H1 (cell line): ENCODE measurements at regions not wholly inside any gene's neighbourhood (a gene's known extent, or its start where the extent isn't known, plus 50 kb on each side); places are given as distances from the start of the nearest gene placed in this dataset.

Source experiments
- CTCF ChIA-PET: fragments of 300-600 bp; sonication (Branson Sonifier 250); formaldehyde crosslinking; loops from one replicate; lab custom pipeline; 2021; ENCODE audit not compliant: partially characterized antibody; lab: Charles Lee
- POLR2A ChIA-PET: fragments of 300-600 bp; sonication (Branson Sonifier 250); formaldehyde crosslinking; loops from one replicate; lab custom pipeline; 2021; ENCODE audit warnings: inconsistent platforms; ENCODE audit not compliant: partially characterized antibody; lab: Charles Lee
- DNase-seq, 2 experiments: peaks; one replicate each; pipeline versions ENCODE4 v3.0.0 to v3.0.0-alpha.2; 2010 to 2022; ENCODE audit warnings: low spot score in 2 of 2, low read depth in 1 of 2, mixed read lengths in 1 of 2
- FAIRE-seq: peaks from 2 replicates; lab custom pipeline; 2011; peaks lifted over from hg19 to GRCh38; lab: Jason Lieb, UNC
- H2AFZ ChIP-seq: 2 replicates; pipeline ENCODE4 v1.8.1; 2012; ENCODE audit warnings: low read length, inconsistent platforms
- H2AK5ac ChIP-seq: 2 replicates; pipeline ENCODE4 v1.6.1; 2013; ENCODE audit warnings: low read depth, low read length
- H2BK120ac ChIP-seq: replicated peaks from 2 replicates; pipeline ENCODE3; 2013; ENCODE audit warnings: low read depth, low read length, inconsistent platforms
- H2BK12ac ChIP-seq: 2 replicates; pipeline ENCODE4 v1.6.1; 2013; ENCODE audit warnings: low read depth, low read length
- H2BK15ac ChIP-seq: 2 replicates; pipeline ENCODE4 v1.6.1; 2013; ENCODE audit warnings: low read length
- H2BK20ac ChIP-seq: 2 replicates; pipeline ENCODE4 v1.6.1; 2013; ENCODE audit warnings: low read length
- H2BK5ac ChIP-seq: 2 replicates; pipeline ENCODE4 v1.6.1; 2013; ENCODE audit warnings: low read depth, low read length
- H3K14ac ChIP-seq: 2 replicates; pipeline ENCODE4 v1.6.1; 2013; ENCODE audit warnings: inconsistent platforms; ENCODE audit not compliant: insufficient read length
- H3K18ac ChIP-seq: 2 replicates; pipeline ENCODE4 v1.6.1; 2013; ENCODE audit warnings: low read length; ENCODE audit errors: extremely low read depth
- H3K23ac ChIP-seq: 2 replicates; pipeline ENCODE4 v1.6.1; 2013; ENCODE audit warnings: inconsistent platforms; ENCODE audit not compliant: insufficient read length
- H3K23me2 ChIP-seq: 2 replicates; pipeline ENCODE4 v1.6.1; 2013; ENCODE audit warnings: low read depth, low read length
- H3K27ac ChIP-seq: 2 replicates; pipeline ENCODE4 v1.6.1; 2011; ENCODE audit warnings: low read depth, low read length, inconsistent platforms
- H3K27me3 ChIP-seq, 4 experiments: replicated peaks in 1 of 4; 1 replicate in 1 of 4; 2 replicates in 3 of 4; pipeline versions ENCODE4 v1.6.1 to v1.8.1; 2011 to 2013; ENCODE audit warnings: low read length in 3 of 4, mild to moderate bottlenecking in 3 of 4, inconsistent platforms in 2 of 4, mixed read lengths in 2 of 4, moderate library complexity in 1 of 4; ENCODE audit not compliant: control insufficient read depth in 3 of 4, insufficient read depth in 3 of 4; ENCODE audit errors: extremely low read depth in 1 of 4
- H3K36me3 ChIP-seq, 4 experiments: 2 replicates each; pipeline versions ENCODE4 v1.6.1 to v1.8.1; 2011 to 2013; ENCODE audit warnings: mild to moderate bottlenecking in 4 of 4, low read length in 3 of 4, moderate library complexity in 2 of 4, control low read depth in 1 of 4, inconsistent platforms in 1 of 4; ENCODE audit not compliant: insufficient read depth in 4 of 4, control insufficient read depth in 2 of 4
- H3K4ac ChIP-seq: replicated peaks from 2 replicates; pipeline ENCODE3; 2013; ENCODE audit warnings: low read length, low read depth, mixed read lengths, inconsistent platforms; ENCODE audit not compliant: insufficient read length
- H3K4me1 ChIP-seq, 4 experiments: replicated peaks in 1 of 4; 1 replicate in 1 of 4; 2 replicates in 3 of 4; pipeline versions ENCODE4 v1.6.1 to v1.8.1; 2011 to 2013; ENCODE audit warnings: low read length in 3 of 4, inconsistent platforms in 2 of 4, mixed read lengths in 1 of 4; ENCODE audit not compliant: insufficient read depth in 4 of 4, control insufficient read depth in 3 of 4
- H3K4me2 ChIP-seq, 2 experiments: 2 replicates each; pipeline versions ENCODE4 v1.6.1 to v1.8.1; 2011 to 2013; ENCODE audit warnings: low read depth in 2 of 2, low read length in 2 of 2, control low read depth in 1 of 2, inconsistent platforms in 1 of 2, mild to moderate bottlenecking in 1 of 2; ENCODE audit not compliant: insufficient read depth in 1 of 2
- H3K4me3 ChIP-seq, 4 experiments: fragments of 200-600, 300-600 bp in 1 of 4; sonication (generic), shearing (Covaris generic), sonication (Bioruptor Twin) in 1 of 4; 2 replicates each; pipeline versions ENCODE4 v1.5.1 to v1.8.1; 2011 to 2016; ENCODE audit warnings: low read length in 4 of 4, low read depth in 3 of 4, control low read depth in 2 of 4, inconsistent platforms in 2 of 4, mild to moderate bottlenecking in 2 of 4, mixed read lengths in 1 of 4, moderate library complexity in 1 of 4; ENCODE audit not compliant: insufficient read depth in 2 of 4; ENCODE audit errors: extremely low read depth in 1 of 4
- H3K56ac ChIP-seq: replicated peaks from 2 replicates; pipeline ENCODE3; 2013; ENCODE audit warnings: low read depth, mild to moderate bottlenecking, mixed read lengths, low read length, inconsistent platforms; ENCODE audit not compliant: insufficient read length
- H3K79me1 ChIP-seq: 2 replicates; pipeline ENCODE4 v1.6.1; 2013; ENCODE audit warnings: low read depth, low read length, control low read depth
- H3K79me2 ChIP-seq, 2 experiments: 2 replicates each; pipeline versions ENCODE4 v1.6.1 to v1.8.1; 2012 to 2013; ENCODE audit warnings: low read length in 2 of 2, mild to moderate bottlenecking in 2 of 2, inconsistent platforms in 1 of 2; ENCODE audit not compliant: insufficient read depth in 2 of 2, control insufficient read depth in 1 of 2
- H3K9ac ChIP-seq, 4 experiments: replicated peaks in 1 of 4; 1 replicate in 1 of 4; 2 replicates in 3 of 4; pipeline versions ENCODE4 v1.6.1 to v1.8.1; 2011 to 2013; ENCODE audit warnings: low read depth in 3 of 4, low read length in 3 of 4, control low read depth in 2 of 4, mild to moderate bottlenecking in 2 of 4, moderate library complexity in 2 of 4, inconsistent platforms in 1 of 4; ENCODE audit errors: extremely low read depth in 1 of 4
- H3K9me3 ChIP-seq, 2 experiments: 2 replicates each; pipeline versions ENCODE4 v1.6.1 to v1.8.1; 2012 to 2013; ENCODE audit warnings: mild to moderate bottlenecking in 2 of 2, moderate library complexity in 2 of 2, control low read depth in 1 of 2, inconsistent platforms in 1 of 2, low read depth in 1 of 2, low read length in 1 of 2, mixed read lengths in 1 of 2; ENCODE audit not compliant: insufficient read depth in 2 of 2
- H4K20me1 ChIP-seq, 2 experiments: replicated peaks in 1 of 2; 2 replicates each; pipeline versions ENCODE3 to v1.8.1; 2011 to 2013; ENCODE audit warnings: inconsistent platforms in 2 of 2, low read length in 2 of 2, mild to moderate bottlenecking in 1 of 2; ENCODE audit not compliant: insufficient read depth in 2 of 2, control insufficient read depth in 1 of 2
- H4K5ac ChIP-seq: 2 replicates; pipeline ENCODE4 v1.6.1; 2013; ENCODE audit warnings: low read length, low read depth, mixed read lengths, inconsistent platforms; ENCODE audit not compliant: insufficient read length
- H4K8ac ChIP-seq: 2 replicates; pipeline ENCODE4 v1.8.0; 2013; ENCODE audit warnings: mild to moderate bottlenecking, moderate library complexity, low read length, inconsistent platforms; ENCODE audit not compliant: insufficient read depth; ENCODE audit errors: extremely low read depth
- H4K91ac ChIP-seq: replicated peaks from 2 replicates; pipeline ENCODE3; 2013; ENCODE audit warnings: low read length, mixed read lengths, inconsistent platforms; ENCODE audit not compliant: insufficient read length
- CHD1 ChIP-seq: IDR thresholded peaks from 2 replicates; pipeline ENCODE4 v1.6.1; 2012; ENCODE audit warnings: low read depth, low read length, improper control_type of control experiment
- EGR1 ChIP-seq: IDR thresholded peaks from 2 replicates; pipeline ENCODE4 v1.6.1; 2011; ENCODE audit warnings: low read depth, low read length, borderline replicate concordance
- FOSL1 ChIP-seq: IDR thresholded peaks from 2 replicates; pipeline ENCODE4 v1.6.1; 2011; ENCODE audit warnings: mild to moderate bottlenecking, low read depth, low read length, moderate library complexity; ENCODE audit not compliant: insufficient read depth
- SP1 ChIP-seq: IDR thresholded peaks from 2 replicates; pipeline ENCODE4 v1.6.1; 2011; ENCODE audit warnings: low read depth, low read length
- SP2 ChIP-seq: IDR thresholded peaks from 2 replicates; pipeline ENCODE4 v1.6.1; 2012; ENCODE audit warnings: mild to moderate bottlenecking, low read length, inconsistent platforms
- WGBS, 2 experiments: shearing (Covaris generic) in 1 of 2; methylation state at CpG; one replicate each; pipeline versions ENCODE4 v1.1.6 to v1.1.7; 2013 to 2015; ENCODE audit warnings: low lambda C conversion rate in 2 of 2, mixed read lengths in 2 of 2, inconsistent platforms in 1 of 2, low coverage in 1 of 2, missing lambda C conversion rate in 1 of 2; ENCODE audit not compliant: insufficient replicate concordance in 2 of 2, insufficient coverage in 1 of 2, insufficient read length in 1 of 2; ENCODE audit errors: extremely low coverage in 1 of 2, missing lambda C conversion rate in 1 of 2; 5-methylcytosine and 5-hydroxymethylcytosine counted together

GRCh38 chr2:217309056-217309455 lies 449.2 kb upstream of the TNP1 start:
- Histone ChIP-seq H2BK12ac (no peak overlapping the region), H3K4me1 (no peaks in the 10 kb centered on the region), H2BK120ac (no peak overlapping the region), H3K23me2 (no peaks in the 10 kb centered on the region), H3K4me2 (no peak overlapping the region), H2BK20ac (no peak overlapping the region), H3K27me3 (no peaks in the 10 kb centered on the region), H3K79me1 (no peaks in the 10 kb centered on the region), H3K18ac (no peak overlapping the region), H3K36me3 (no peaks in the 10 kb centered on the region), H4K91ac (no peak overlapping the region), H3K14ac (no peak overlapping the region), H4K5ac (no peak overlapping the region), H3K27ac (no peak overlapping the region), H3K4ac (no peak overlapping the region), H3K23ac (no peak overlapping the region), H2AFZ (no peak overlapping the region), H3K9ac (no peak overlapping the region), H4K20me1 (no peaks in the 10 kb centered on the region), H4K8ac (no peak overlapping the region), H2AK5ac (no peak overlapping the region), H3K4me3 (no peak overlapping the region), H3K79me2 (no peaks in the 10 kb centered on the region), H3K9me3 (no peaks in the 10 kb centered on the region), H3K56ac (no peak overlapping the region), H2BK15ac (no peak overlapping the region), H2BK5ac (no peak overlapping the region)
- WGBS, 2 experiments: 97% methylated on average over 4 of the region's 4 CpGs; no CpG with 5 or more reads in 1 of the 2 experiments
- DNase-seq (no peak), FAIRE-seq (no peak)
- TF ChIP-seq SP2 (no peak), EGR1 (no peak), FOSL1 (no peak), CHD1 (no peak), SP1 (no peak)
- POLR2A ChIA-PET: no interaction called here
- CTCF ChIA-PET: interaction anchor here (0.7 kb wide), 1 partner anchor 94 kb away, joined by 3 read pairs; no protein-coding TSS in a partner anchor
